Omental fat pad (tissue), 3 donors: ENCODE measurements at regions not wholly inside any gene's neighbourhood (a gene's known extent, or its start where the extent isn't known, plus 50 kb on each side); places are given as distances from the start of the nearest gene placed in this dataset.
"Not testable (repeated sequence)": the region's sequence is repeated elsewhere in the genome, so short reads cannot be mapped to it uniquely, and the experiment has no call there.

Experiments
- ATAC-seq: fragments of 150-250 bp; one replicate; pipeline ENCODE4 v1.9.1; 2016; ENCODE audit warnings: mild to moderate bottlenecking, moderate library complexity; ENCODE audit not compliant: low FRiP score
- DNase-seq: peaks from one replicate; pipeline ENCODE4 v3.0.0-alpha.2; 2019; ENCODE audit warnings: low spot score
- TF ChIP-seq, protein P1 (sequence below), 3 donors: fragments of 450-650 bp; IDR thresholded peaks; one replicate each; pipeline ENCODE4 v1.5.1; 2016 to 2017; ENCODE audit warnings: antibody characterized with exemption in 3 of 3, mild to moderate bottlenecking in 3 of 3, moderate library complexity in 2 of 3

- DNase-seq (no peak), ATAC-seq (no peak)
Measured at GRCh38 chr20:57818418-57819181, 108.8 kb upstream of the PMEPA1 start.

DNA sequence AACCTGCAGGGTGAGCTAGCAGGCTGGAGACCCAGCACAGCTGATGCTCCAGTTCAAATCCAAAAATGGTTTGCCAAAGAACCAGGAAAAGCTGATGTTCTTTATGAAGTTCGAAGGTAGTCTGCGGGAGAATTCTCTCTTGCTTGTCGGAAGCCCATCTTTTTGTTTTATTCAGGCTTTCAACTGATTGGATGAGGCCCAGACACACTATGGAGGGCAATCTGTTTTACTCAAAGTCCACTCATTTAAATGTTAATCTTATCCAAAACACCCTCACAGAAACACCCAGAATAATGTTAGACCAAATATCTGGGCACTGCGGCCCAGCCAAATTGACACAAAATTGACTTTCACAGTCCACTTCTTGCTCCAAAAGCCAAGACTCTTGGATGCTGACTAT, 105.6 kb upstream of the PMEPA1 start:
- no peak for ATAC-seq
- TF ChIP-seq, protein P1, sequence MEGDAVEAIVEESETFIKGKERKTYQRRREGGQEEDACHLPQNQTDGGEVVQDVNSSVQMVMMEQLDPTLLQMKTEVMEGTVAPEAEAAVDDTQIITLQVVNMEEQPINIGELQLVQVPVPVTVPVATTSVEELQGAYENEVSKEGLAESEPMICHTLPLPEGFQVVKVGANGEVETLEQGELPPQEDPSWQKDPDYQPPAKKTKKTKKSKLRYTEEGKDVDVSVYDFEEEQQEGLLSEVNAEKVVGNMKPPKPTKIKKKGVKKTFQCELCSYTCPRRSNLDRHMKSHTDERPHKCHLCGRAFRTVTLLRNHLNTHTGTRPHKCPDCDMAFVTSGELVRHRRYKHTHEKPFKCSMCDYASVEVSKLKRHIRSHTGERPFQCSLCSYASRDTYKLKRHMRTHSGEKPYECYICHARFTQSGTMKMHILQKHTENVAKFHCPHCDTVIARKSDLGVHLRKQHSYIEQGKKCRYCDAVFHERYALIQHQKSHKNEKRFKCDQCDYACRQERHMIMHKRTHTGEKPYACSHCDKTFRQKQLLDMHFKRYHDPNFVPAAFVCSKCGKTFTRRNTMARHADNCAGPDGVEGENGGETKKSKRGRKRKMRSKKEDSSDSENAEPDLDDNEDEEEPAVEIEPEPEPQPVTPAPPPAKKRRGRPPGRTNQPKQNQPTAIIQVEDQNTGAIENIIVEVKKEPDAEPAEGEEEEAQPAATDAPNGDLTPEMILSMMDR (IDR thresholded peaks at IDR 0.05): no peak
- no peak for DNase-seq

More at GRCh38 chr20:57818418-57819181, 108.8 kb upstream of the PMEPA1 start:
- TF ChIP-seq, protein P1 (IDR thresholded peaks at IDR 0.05): no peak

DNA sequence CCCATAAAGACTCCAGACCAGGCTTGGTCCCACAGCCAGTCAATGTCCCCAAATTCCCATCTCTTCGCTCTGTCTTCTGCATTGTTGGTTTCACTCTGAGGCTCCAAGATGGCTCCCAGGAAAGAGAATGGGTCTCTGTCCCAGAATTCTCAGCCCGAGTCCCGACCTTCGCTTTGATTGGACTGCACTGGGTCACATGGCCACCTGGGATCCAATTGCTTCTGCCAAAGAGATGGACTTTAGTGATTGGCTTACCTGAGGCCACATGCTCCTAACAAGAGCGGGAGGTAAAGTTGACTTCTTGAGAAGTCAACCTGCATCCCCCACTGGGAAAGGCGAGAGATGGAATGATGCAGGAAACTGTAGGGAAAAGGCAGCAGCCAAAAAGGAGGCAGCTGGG, 104.7 kb upstream of the PMEPA1 start:
- DNase-seq (no peak), ATAC-seq (no peak)
- TF ChIP-seq, protein P1 (IDR thresholded peaks at IDR 0.05): no peak

- DNase-seq (no peak), ATAC-seq (no peak)
- TF ChIP-seq, protein P1 (IDR thresholded peaks at IDR 0.05): no peak
Measured at GRCh38 chr20:57813509-57814269, 103.9 kb upstream of the PMEPA1 start.

GRCh38 chr20:57812632-57813031, 102.8 kb upstream of the PMEPA1 start:
- ATAC-seq: not testable (repeated sequence)

GRCh38 chr20:57811374-57812020, 101.7 kb upstream of the PMEPA1 start:
- TF ChIP-seq, protein P1 (IDR thresholded peaks at IDR 0.05): no peak
- ATAC-seq (peak; percentile 12), DNase-seq (no peak)

More at GRCh38 chr20:57812632-57813031, 102.8 kb upstream of the PMEPA1 start:
- DNase-seq: not testable (repeated sequence)
